ENCODE measurements at regions not wholly inside any gene's neighbourhood (a gene's known extent, or its start where the extent isn't known, plus 50 kb on each side); places are given as distances from the start of the nearest gene placed in this dataset.

DNA sequence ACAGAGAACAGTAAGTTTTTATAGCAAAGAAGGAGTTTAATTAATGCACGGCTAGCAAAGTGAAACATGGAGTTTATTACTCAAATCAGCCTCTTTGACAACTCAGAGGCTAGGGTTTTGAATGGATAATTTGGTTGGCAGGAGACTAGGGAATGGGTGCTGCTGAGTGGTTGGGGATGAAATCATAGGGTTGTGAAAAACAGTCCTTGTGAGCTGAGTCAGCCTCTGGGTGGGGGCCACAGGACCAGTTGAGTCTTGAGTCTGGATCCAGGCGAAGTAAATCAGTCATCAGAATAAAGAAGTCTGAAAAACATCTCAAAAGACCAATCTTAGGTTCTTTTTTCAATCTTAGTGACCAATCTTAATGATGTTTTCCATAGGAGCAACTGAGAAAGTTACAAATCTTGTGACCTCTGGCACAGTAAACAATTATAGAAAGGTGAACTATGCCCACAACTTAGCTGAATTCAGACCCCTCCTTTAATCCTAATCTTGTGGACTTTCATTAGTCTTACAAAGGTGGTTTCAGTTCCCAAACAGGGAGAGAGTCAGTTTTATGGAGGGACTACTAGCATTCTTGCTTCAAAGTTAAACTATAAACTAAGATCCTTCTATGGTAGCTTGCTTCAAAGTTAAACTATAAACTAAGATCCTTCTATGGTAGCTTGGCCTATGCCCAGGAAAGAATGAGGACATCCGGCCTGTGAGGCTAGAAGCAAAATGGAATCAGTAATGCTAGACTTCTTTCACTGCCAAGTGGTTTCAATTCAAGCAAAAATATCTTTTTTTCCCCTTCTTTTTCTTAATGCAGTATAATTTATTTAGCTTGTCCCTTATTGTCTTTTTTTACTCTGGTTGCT, 84.5 kb downstream of the AASDHPPT start:
- no peak overlapping the region for H3K4me3 ChIP-seq (replicated peaks in 1 of 4; ENCODE audit: control extremely low read depth in 1 of 4, insufficient read depth in 1 of 4, low read depth in 3 of 4, low read length in 4 of 4)
- no peaks in the 10 kb centered on the region for H3K36me3 ChIP-seq (ENCODE audit: control insufficient read depth, insufficient read depth, low read length)
- H3K9ac ChIP-seq (ENCODE audit: insufficient read depth, low read length): no peak overlapping the region
- TF ChIP-seq EZH2 (IDR thresholded peaks at IDR 0.05; ENCODE audit: low read length, missing control alignments): no peak
- no peak for TF ChIP-seq CTCF (conservative IDR thresholded peaks at IDR 0.05 in 1 of 2, IDR thresholded peaks at IDR 0.05 in 1 of 2; ENCODE audit: low read depth in 1 of 2, low read length in 2 of 2)
- no peak overlapping the region for H3K4me2 ChIP-seq (ENCODE audit: extremely low read depth, insufficient read depth, low read length)
- DNase-seq (ENCODE audit: low read depth in 2 of 2): no peak
- H3K79me2 ChIP-seq (ENCODE audit: control insufficient read depth, insufficient read depth, low read length): no peaks in the 10 kb centered on the region
- no peaks in the 10 kb centered on the region for H3K27me3 ChIP-seq (ENCODE audit: control insufficient read depth, insufficient read depth, low read length)
- H4K20me1 ChIP-seq (ENCODE audit: control insufficient read depth, extremely low read depth, insufficient read depth, low read length): no peaks in the 10 kb centered on the region
- no peaks in the 10 kb centered on the region for H3K4me1 ChIP-seq (ENCODE audit: control insufficient read depth, extremely low read depth, insufficient read depth, low read length)
- H3K9me3 ChIP-seq (ENCODE audit: control insufficient read depth, insufficient read depth, low read depth, low read length): no peaks in the 10 kb centered on the region
- H3K27ac ChIP-seq (ENCODE audit: insufficient read depth, low read length): no peak overlapping the region
- no peak overlapping the region for H2AFZ ChIP-seq (ENCODE audit: low read length)

DNA sequence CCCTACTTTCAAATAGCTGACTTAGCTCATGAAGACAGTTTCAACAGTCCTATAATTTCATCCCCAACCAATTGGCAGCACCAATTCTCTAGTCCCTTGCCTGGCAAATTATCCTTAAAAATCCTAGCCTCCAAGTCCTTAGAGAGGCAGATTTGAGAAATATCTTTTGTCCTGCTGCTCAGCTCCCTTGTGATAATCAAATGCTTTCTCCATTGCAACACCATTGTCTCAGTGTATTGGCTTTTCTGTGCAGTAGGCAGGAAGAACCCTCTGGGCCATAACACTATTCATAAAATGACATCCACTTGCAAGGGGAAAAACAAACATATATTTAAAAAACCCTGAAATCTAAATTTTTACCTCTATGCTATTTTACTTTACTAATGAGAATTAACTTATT, 89.6 kb downstream of the AASDHPPT start:
- Histone ChIP-seq H3K9ac (ENCODE audit: insufficient read depth, low read length) (no peak overlapping the region), H3K27me3 (ENCODE audit: control insufficient read depth, insufficient read depth, low read length) (no peaks in the 10 kb centered on the region), H3K36me3 (ENCODE audit: control insufficient read depth, insufficient read depth, low read length) (no peaks in the 10 kb centered on the region), H3K4me1 (ENCODE audit: control insufficient read depth, extremely low read depth, insufficient read depth, low read length) (no peaks in the 10 kb centered on the region), H3K4me2 (ENCODE audit: extremely low read depth, insufficient read depth, low read length) (no peak overlapping the region), H3K9me3 (ENCODE audit: control insufficient read depth, insufficient read depth, low read depth, low read length) (no peaks in the 10 kb centered on the region), H4K20me1 (ENCODE audit: control insufficient read depth, extremely low read depth, insufficient read depth, low read length) (no peaks in the 10 kb centered on the region), H3K79me2 (ENCODE audit: control insufficient read depth, insufficient read depth, low read length) (no peaks in the 10 kb centered on the region), H3K4me3 (replicated peaks in 1 of 4; ENCODE audit: control extremely low read depth in 1 of 4, insufficient read depth in 1 of 4, low read depth in 3 of 4, low read length in 4 of 4) (no peak overlapping the region), H3K27ac (ENCODE audit: insufficient read depth, low read length) (no peak overlapping the region), H2AFZ (ENCODE audit: low read length) (no peak overlapping the region)
- TF ChIP-seq EZH2 (IDR thresholded peaks at IDR 0.05; ENCODE audit: low read length, missing control alignments): no peak
- no peak for TF ChIP-seq CTCF (conservative IDR thresholded peaks at IDR 0.05 in 1 of 2, IDR thresholded peaks at IDR 0.05 in 1 of 2; ENCODE audit: low read depth in 1 of 2, low read length in 2 of 2)
- DNase-seq (ENCODE audit: low read depth in 2 of 2): no peak

- no peaks in the 10 kb centered on the region for H3K79me2 ChIP-seq (ENCODE audit: control insufficient read depth, insufficient read depth, low read length)
- H3K9me3 ChIP-seq (ENCODE audit: control insufficient read depth, insufficient read depth, low read depth, low read length): no peaks in the 10 kb centered on the region
- no peak overlapping the region for H3K4me3 ChIP-seq (replicated peaks in 1 of 4; ENCODE audit: control extremely low read depth in 1 of 4, insufficient read depth in 1 of 4, low read depth in 3 of 4, low read length in 4 of 4)
- no peak overlapping the region for H3K27ac ChIP-seq (ENCODE audit: insufficient read depth, low read length)
- no peak for TF ChIP-seq CTCF (conservative IDR thresholded peaks at IDR 0.05 in 1 of 2, IDR thresholded peaks at IDR 0.05 in 1 of 2; ENCODE audit: low read depth in 1 of 2, low read length in 2 of 2)
- TF ChIP-seq EZH2 (IDR thresholded peaks at IDR 0.05; ENCODE audit: low read length, missing control alignments): no peak
- H3K27me3 ChIP-seq (ENCODE audit: control insufficient read depth, insufficient read depth, low read length): no peaks in the 10 kb centered on the region
- no peak overlapping the region for H2AFZ ChIP-seq (ENCODE audit: low read length)
- H4K20me1 ChIP-seq (ENCODE audit: control insufficient read depth, extremely low read depth, insufficient read depth, low read length): no peaks in the 10 kb centered on the region
- no peak for DNase-seq (ENCODE audit: low read depth in 2 of 2)
- H3K4me2 ChIP-seq (ENCODE audit: extremely low read depth, insufficient read depth, low read length): no peak overlapping the region
- no peaks in the 10 kb centered on the region for H3K4me1 ChIP-seq (ENCODE audit: control insufficient read depth, extremely low read depth, insufficient read depth, low read length)
- H3K36me3 ChIP-seq (ENCODE audit: control insufficient read depth, insufficient read depth, low read length): no peaks in the 10 kb centered on the region
- H3K9ac ChIP-seq (ENCODE audit: insufficient read depth, low read length): no peak overlapping the region
Measured at GRCh38 chr11:106172386-106172991, 95.0 kb downstream of the AASDHPPT start.
